GM19468 (cell line): ENCODE measurements at regions not wholly inside any gene's neighbourhood (a gene's known extent, or its start where the extent isn't known, plus 50 kb on each side); places are given as distances from the start of the nearest gene placed in this dataset.
"Not testable (repeated sequence)": the region's sequence is repeated elsewhere in the genome, so short reads cannot be mapped to it uniquely, and the experiment has no call there.

Experiments
- ATAC-seq: cut with Tn5 transposase; IDR thresholded peaks from one replicate; pipeline ENCODE4 v1.9.1; 2021; ENCODE audit warnings: mild to moderate bottlenecking, moderate library complexity, moderate number of reproducible peaks; ENCODE audit not compliant: unreplicated experiment; ENCODE audit errors: extremely low read depth

DNA sequence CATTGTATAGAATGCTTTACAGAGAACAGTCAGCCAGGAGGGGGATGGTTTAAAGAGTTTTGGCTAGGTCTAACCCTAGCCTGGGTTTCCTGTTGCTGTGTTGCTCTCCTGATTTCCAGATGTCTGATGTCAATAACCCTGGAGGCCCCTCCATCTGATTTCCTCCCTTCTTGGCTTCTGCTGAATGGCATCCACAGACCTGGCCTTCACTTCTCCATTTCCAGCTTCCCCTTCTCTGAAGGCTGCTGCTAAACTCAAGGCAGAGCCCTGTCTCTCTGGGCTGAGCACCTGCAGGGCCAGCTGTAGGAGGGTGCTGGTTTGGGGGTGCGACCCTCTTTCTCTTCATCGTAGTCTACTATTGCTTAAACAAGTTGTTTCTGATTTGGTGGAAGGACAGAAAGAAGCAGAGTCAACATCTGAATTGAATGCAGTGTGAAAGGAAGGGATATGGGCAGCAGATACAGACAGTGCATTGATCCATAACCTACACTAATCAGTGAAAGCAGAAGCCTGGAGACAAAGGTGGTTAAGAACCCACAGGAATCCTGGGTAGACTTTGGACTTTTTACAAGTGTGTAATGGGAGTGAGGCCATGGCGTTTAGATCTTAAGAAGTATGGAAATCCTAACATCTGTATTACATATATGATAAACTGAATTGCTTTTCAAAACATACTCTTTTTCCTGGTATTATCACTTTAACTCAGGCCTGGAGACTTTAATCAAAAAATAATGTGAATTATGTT is 153.6 kb downstream of the HRH4 start:
- ATAC-seq: no peak

DNA sequence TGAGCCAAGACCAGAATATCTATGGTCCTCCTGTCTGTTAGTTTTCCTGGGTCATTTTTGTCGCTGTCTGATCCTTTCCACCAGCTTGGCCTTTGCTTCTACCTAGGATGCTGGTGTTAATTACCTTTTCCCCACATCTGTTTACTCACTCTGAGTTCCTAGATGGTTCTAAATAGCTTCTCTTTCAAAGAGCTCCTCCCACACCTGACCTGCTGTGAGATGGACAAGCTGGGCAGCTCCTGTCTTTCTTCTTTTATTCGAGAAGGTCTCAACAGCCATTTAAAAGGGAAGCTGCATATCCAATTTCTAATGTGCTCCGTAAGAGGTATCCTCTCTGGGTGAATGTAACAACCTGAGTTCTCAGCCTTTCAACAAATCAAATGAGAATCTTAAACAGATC is 156.2 kb downstream of the HRH4 start:
- no peak for ATAC-seq

DNA sequence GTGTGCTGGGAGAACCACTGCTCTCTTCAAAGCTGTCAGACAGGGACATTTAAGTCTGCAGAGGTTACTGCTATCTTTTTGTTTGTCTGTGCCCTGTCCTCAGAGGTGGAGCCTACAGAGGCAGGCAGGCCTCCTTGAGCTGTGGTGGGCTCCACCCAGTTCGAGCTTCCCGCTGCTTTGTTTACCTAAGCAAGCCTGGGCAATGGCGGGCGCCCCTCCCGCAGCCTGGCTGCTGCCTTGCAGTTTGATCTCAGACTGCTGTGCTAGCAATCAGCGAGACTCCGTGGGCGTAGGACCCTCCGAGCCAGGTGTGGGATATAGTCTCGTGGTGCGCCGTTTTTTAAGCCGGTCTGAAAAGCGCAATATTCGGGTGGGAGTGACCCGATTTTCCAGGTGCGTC is 164.0 kb downstream of the HRH4 start:
- not testable (repeated sequence) for ATAC-seq

DNA sequence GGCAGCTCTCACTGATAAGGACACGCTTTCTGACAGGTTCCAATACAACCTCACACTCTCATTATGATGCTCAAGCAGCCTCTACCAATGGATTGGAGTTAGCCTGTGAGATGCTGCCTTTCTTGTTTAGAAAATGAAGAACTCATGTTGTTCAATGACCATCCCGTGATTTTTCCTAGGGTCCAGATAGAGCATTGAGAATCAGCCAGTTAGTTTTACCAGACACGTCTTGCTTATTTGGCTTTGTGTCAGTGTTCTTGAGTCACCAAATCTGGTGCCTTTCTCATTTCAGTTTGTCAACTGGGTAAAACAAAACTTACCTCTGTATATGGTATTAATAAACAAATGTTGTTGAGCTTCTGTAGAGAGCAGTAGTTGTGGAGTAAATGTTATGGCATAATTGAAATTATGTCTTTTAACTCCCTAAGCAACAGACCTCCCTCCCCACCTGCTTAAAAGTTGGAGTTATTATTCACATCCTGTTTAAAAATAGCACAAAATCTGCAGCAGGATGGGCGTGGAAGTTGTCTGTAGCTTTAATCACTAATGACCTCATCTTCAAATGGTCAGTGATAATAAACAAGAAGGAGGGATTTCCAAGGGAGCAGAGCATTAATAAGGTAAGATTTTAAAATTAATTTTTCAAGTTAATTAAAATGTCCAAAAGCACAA is 167.3 kb downstream of the HRH4 start:
- ATAC-seq: no peak

DNA sequence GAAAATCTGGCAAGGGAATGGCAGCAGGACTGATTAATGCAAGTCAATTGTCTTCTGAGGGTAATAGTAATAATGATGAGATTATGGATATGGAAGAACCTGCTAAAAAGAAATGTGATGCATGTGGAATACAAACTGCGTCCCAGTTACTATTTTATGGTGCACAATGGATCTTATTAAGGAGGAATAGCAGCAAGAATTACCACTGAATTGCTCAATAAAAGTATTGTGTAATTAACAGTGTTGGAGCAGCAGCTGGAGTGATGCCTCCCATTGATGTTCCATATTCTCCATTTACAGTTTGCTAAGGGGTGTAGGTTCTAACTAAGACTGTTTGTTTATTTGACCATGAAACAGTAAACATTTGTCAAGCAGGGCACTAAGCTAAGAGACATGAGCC is 167.9 kb downstream of the HRH4 start:
- ATAC-seq: no peak

DNA sequence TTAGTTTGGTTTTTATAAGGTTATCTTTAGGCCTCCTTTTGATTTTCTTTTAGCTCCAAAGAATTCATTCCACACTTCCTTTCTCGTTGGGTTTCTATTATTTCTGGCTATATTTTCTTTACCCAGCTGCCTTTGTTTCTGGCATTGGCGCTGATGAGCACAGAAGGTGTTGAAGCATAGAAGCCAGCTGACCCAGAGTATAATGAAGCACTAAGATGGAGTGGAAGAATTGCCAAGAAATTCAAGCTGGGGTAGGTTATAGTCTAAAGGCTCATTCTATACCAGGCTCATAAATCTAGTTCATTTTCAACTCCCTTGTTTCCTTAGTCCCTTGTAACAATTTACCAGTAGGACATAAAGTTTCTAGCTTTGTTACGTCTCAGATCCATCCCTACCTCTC is 169.5 kb downstream of the HRH4 start:
- ATAC-seq: no peak

DNA sequence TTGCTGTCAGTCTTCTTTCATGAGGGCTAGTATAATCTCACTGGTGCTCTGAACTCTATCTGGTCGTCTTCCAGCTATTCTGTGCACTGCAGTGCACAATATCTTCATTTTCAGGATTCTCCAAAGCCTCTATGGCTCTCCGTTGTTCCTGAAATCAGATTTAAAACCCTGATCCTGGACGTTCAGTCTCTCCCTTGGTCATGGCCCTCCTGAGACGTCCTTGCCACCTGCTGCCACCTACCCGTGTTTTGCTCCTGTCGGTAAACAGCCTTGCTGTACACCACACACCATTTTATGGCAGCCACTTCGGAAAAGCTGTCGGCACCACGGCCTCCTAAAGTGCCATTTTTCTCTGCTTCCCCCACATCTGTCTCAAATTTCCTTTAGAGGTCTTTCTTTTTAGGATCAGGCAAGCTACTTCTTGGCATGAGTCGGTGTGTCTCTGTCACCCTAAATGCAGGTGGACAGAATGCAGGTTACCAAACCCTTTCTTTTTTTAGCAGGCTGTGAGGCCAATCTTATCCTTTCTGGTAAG is 170.0 kb downstream of the HRH4 start:
- no peak for ATAC-seq

DNA sequence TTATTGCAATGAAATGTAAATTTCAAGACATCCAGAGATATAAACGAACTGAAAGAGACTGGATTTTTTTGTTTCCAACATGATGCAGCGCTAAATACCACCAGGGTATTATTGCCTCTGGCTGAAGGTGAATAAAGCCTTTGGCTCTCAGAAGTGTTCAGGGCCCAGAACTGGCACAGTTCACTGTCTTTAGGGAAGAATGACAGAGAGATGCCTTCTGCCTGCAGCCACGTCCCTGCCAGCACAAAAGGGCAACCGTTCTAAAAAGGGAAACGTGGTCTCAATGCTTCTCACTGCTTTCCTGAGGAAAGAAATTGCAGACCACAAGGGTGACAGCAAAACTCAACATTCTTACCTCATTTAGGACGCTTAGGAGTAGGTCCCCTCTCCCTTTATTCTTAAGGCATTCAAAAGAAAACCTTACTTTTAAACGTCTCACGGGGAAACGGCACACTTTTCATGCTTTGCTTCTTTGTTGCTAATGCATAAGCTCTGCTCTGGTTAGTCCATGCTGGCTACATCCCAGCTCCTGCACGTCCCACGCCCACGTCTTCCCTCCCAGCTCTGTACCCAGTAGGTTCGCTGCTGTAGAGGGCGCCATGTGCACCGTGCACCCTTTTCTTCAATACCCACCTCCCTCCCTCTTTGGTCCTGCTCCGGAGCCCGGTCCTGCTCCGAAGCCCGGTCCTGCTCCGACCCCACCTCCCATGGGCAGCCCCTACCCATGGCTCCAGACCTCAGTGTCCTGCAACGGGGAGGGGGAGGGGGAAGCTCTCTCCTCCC is 171.0 kb downstream of the HRH4 start:
- no peak for ATAC-seq

DNA sequence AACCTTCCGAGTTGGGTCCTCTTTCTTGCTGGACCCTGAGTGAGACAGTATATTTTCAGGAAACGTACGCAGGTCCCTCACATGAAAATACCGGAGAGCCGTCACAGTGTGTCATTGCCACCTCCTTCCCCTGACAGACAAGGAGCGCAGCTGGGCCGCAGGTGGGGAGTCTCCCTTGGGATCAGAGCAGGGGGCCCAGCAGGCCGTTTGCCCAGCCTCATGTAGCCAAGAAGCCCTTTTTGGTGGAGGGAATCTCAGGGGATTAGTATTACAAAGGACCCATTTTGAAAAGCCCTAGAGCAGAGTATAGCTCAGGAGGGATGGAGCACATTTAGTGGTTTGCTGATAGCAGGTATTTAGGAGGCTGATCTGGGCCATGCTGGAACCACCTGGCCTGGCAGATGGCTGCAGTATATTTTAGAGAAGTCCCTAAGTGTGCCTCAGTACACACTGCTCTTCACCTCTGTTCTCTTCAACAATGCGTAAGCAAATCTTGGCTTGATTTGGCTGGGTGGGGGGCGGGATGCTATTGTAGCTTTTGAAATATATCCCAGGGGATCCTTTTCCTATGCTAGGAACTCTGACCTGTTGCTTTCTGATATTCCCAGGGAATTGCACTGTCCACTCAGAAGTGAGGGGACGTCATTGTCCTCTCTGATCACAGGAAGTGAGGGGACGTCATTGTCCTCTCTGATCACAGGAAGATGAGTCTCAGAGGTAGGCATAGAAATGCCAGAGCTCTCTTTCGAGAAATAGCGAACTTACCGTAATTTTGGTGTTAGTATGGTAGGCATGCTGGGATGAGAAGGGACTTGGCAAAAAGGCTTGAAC is 171.9 kb downstream of the HRH4 start:
- no peak for ATAC-seq

DNA sequence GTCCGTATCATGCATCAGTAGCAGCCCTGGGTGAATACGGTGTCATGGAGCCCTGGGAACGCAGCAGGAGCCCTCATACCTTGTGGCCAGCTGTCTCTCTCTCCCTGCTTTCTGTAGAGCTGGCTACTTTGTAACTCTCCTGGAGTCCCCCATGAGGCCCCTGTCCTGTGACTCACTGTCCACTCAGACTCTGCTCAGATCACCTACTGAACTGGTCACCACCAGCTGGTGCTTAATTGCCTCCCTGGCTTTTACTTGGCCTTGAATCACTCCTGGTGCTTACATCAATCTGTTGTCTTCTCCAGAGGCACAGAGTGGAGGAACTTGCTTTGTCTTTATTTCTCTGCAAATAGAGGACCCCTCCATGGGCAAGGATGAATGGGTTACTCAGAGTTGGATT is 172.7 kb downstream of the HRH4 start:
- ATAC-seq: no peak

DNA sequence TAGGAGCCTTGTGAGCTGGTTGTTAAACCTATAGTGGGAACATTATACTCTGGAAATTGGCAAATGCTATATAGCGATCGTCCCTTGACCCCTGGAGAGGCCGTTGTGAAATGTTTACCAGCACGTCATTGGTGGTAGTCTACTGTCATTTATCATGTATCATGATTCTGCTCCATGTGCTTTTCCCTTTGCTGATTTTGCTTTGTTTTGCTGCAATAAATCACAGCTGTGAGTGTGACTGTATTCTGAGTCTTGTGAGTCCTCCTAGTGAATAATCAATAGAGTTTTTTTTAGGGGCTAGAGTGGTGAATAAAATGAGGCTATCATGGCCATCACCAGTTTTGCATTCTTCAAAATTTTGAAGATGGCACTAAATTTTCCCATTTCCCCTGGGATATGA is 189.1 kb downstream of the HRH4 start:
- ATAC-seq: no peak

DNA sequence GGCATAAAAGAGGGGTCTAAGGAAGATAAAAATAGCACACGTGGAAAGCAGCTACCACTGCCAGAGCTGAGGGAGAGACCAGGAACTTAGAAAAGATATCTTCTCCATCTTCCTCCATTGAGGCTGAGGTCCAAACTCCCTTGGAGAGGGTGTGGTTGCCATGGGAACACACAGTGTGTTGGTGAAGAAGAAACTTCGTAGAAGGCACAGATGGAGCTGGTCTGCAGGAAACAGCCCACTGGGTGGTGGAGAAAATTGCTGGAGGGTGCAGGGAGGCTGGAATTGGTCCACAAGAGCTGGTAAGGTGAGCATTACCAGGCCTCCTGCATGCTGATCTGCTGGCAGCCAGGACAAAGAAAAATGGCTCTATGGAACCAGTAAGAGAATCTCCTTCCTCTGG is 191.0 kb downstream of the HRH4 start:
- ATAC-seq: no peak

DNA sequence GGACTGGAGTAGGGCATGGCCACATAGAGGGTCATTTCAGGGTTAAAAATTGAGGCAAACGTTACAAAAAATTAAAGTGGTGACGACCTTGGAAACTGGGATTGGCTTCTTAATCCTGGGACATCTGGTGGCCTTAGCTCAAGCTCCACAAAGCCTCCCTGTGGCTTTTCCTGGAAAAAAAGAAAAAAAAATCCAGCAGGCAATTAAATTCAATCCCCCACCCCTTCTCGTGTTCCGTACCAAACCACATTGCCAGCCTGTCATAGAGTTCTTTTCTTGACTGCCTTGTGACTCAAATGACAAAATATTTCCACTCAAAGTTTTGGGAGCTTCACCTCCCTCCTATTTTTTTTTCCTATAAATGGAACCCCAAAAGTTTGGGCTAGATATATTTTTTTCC is 195.6 kb downstream of the HRH4 start:
- no peak for ATAC-seq

DNA sequence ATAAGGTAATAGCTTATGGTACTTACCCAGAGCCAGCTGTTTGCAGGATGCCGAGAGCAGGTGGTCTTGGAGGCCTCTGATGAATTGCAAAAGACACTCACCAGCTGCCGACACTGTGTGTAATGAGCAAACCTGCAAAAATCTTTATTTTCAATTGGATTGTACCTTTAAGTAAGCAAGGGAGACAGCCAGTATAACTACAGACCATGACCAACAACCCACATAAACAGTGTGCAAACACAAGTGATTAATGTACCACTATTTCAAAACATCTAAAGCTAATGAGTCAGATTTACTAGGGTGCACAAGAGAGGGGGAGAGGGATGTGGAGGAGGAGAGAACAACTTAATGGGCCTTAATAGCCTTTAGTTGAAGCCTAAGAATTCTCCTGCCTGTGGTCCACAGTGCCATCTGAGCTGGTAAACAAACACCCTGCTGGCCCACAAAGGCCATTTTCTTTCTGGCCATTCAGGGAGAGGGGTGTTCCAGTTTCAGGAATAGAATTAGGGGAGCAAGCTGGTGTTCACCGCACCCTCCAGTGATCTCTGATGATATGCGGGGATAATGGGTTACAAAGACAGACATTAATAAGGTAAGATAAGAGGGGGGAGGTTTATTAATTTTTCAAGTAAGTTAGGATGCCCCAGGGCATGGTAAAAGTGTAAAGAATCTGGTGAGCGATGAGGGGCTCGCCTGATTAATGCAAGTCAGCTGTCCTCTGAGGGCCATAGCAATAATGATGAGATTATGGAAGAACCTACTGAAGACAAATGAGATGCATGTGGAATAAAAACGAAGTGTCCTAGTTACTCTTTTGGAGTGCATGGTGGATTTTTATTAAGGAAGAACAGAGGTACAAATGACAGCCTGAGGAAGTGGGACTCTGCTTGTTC is 196.4 kb downstream of the HRH4 start:
- ATAC-seq: no peak

DNA sequence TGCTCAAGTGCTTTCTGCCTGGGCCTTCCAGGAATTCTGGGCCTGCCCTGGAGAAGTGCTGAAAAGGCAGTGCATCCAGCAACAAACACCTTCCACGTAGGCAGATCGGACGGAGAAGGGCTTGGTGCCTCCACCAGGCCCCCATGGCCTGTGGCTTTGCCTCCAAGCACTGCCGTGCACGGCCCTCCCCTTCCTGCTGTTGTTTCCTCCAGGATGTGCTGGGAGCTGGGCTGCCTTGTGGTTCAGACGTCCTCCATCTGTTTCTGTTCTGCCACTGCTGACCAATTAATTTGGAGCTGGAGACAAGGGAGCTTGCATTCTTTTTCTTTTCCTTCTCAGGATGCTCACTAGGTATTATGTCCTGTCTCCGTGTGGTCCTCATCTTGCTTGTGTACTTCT is 197.0 kb downstream of the HRH4 start:
- ATAC-seq: no peak

DNA sequence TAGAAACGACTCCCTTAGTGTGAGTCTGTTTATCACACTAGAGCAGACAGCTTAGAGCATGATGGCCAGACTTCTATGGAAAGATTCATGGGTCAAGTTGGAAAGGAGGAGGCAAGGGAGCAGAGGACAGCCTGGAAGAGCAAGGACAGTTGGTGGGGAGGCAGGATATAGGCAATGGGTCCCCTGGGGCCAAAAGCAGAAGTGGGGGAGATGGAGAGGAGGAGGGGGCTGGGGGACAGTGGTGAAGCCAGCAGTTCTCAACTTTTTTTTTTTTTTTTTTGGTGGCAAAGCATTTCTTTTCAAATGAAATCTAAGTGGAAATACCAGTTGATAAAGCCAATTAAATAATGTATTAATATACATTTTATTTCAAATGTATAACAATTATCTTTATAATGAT is 197.9 kb downstream of the HRH4 start:
- ATAC-seq: no peak

DNA sequence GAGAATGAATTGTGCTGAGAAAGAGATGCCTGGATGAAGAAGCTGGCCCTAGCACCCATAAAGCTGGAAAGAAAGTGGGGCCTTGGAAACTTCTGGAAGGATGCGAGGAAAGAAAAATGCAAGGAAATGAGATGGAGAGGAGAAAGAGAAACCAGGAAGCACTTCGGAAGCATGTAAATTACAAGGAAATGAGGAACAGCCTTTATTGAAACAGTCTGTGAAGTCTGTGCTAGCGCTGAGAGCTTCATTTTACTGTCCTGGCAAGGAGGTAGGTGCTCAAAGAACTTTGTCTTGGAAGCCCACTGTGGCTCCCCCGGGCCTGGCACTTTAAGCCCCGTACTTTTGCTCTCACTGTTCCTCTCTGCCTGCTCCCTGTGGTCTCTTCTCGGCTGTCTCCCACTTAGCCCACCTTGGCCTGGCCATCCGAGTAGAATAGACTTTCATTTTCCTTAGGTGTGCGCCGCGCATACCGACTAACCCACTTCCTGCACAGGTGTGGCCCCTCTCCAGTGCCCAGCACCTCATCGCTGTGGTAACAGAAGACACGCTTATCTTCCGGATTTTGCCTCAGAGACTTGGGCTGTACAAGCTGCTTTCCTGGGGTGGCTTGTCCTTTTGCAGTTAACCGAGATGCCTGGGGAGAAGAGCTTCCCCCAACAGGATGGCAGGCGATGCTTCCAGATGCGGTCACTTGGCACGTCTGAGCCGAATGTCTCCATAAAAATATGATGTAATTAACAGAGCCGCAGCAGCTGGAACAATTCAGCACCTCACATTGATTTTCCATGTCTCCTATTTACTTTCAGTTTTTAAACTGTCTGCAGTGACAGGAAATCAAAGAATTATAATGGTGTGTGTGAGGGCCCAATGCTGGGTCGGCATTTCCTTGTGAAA is 199.6 kb downstream of the HRH4 start:
- ATAC-seq: peak; percentile 57

DNA sequence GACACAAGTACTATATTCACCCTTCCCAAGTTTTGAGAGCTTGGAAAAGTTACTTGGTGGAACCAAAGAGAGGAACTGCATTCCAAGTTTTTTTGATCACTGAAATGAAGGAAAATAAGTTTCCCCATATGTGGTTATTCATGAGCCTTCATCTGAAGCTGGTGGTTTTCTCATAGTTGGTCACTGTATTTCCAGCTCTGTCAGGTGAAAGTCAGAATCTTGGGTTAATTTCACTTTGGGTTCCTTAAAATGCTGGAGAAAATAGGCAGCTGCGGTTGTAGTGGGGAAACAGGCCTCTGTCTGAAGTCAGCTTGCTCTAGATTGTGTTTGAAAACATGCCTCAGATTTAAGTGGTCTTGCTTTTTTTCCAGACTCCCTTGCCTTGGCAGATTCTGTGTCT is 200.5 kb downstream of the HRH4 start:
- no peak for ATAC-seq
